ENCODE measurements at regions not wholly inside any gene's neighbourhood (a gene's known extent, or its start where the extent isn't known, plus 50 kb on each side); places are given as distances from the start of the nearest gene placed in this dataset.

- TF ChIP-seq CTCF (IDR thresholded peaks at IDR 0.05; ENCODE audit: low read depth, low read length) (no peak), MAX (IDR thresholded peaks at IDR 0.05; ENCODE audit: low read depth, low read length) (no peak), POLR2A (IDR thresholded peaks at IDR 0.05; ENCODE audit: extremely low read depth, insufficient read length) (no peak)
Observed at GRCh38 chr2:56674084-56674483, 490.3 kb downstream of the CCDC85A start.

Data from NB4 (cell line).